ENCODE measurements at regions not wholly inside any gene's neighbourhood (a gene's known extent, or its start where the extent isn't known, plus 50 kb on each side); places are given as distances from the start of the nearest gene placed in this dataset.

DNA sequence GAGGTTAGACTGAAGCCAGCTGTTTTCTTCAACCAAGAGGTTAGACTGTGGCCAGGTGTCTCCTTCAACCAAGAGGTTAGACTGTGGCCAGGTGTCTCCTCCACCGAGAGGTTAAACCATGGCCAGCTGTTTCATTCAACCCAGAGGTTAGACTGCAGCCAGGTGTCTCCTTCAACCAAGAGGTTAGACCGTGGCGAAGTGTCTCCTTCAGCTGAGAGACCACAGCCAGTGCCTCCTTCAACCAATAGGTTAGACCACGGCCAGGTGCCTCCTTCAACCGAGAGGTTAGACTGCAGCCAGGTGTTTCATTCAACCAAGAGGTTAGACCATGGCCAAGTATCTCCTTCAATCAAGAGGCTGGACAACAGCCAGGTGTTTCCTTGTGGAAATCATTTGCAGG, 498.1 kb downstream of the TBC1D22A start:
- Histone ChIP-seq H3K9me3 (ENCODE audit: low read depth) (no peaks in the 10 kb centered on the region), H3K27ac (no peak overlapping the region), H3K4me1 (ENCODE audit: insufficient read depth) (no peaks in the 10 kb centered on the region), H3K27me3 (replicated peaks; ENCODE audit: insufficient read depth) (no peaks in the 10 kb centered on the region), H3K4me2 (ENCODE audit: unreplicated experiment) (no peak overlapping the region), H3F3A (ENCODE audit: insufficient read depth) (no peaks in the 10 kb centered on the region), H4K20me1 (ENCODE audit: insufficient read depth) (no peaks in the 10 kb centered on the region), H3K4me3 (no peak overlapping the region), H3K79me2 (ENCODE audit: insufficient read depth) (no peaks in the 10 kb centered on the region), H3K36me3 (ENCODE audit: low read depth) (no peaks in the 10 kb centered on the region), H3K9me2 (ENCODE audit: insufficient read depth) (no peaks in the 10 kb centered on the region), H2AFZ (no peak overlapping the region), H3K9ac (no peak overlapping the region)
- TF ChIP-seq EZH2 (IDR thresholded peaks at IDR 0.05; ENCODE audit: insufficient read depth, poor library complexity, severe bottlenecking) (no peak), EZH2phosphoT487 (IDR thresholded peaks at IDR 0.05; ENCODE audit: insufficient read depth, low read depth) (no peak)
- 33 to 64% methylated on average over 3 to 5 of the region's 5 CpGs for WGBS, 2 experiments (ENCODE audit: low coverage in 1 of 2, low lambda C conversion rate in 2 of 2, missing lambda C conversion rate in 2 of 2)
- DNase-seq: no peak
- in situ Hi-C loops (cut with MboI): no loop called here

DNA sequence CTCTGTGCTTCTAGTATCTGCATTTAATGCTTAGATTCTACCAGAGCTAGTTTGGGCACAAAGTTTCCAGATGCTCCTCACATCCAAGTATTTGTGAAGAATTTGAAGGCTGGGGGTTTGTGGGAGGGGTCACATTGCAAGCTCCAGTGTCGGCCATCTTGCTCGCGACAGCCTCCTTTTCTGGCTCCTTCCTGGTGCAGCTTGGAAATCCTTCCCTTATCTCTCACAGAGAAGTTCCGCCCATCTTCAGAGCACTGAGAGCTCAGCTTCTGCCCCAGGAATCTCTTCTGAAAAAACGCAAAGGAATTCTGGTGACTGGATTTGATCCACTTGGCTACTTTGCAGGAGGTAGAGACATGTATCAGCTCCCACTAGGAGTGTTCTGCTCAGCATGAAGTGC, 497.5 kb downstream of the TBC1D22A start:
- Histone ChIP-seq H3K9me2 (ENCODE audit: insufficient read depth) (no peaks in the 10 kb centered on the region), H3K9me3 (ENCODE audit: low read depth) (no peaks in the 10 kb centered on the region), H3K27me3 (replicated peaks; ENCODE audit: insufficient read depth) (no peaks in the 10 kb centered on the region), H3K27ac (no peak overlapping the region), H2AFZ (no peak overlapping the region), H3K4me1 (ENCODE audit: insufficient read depth) (no peaks in the 10 kb centered on the region), H3K4me2 (ENCODE audit: unreplicated experiment) (no peak overlapping the region), H3K9ac (no peak overlapping the region), H3F3A (ENCODE audit: insufficient read depth) (no peaks in the 10 kb centered on the region), H3K4me3 (no peak overlapping the region), H4K20me1 (ENCODE audit: insufficient read depth) (no peaks in the 10 kb centered on the region), H3K79me2 (ENCODE audit: insufficient read depth) (no peaks in the 10 kb centered on the region), H3K36me3 (ENCODE audit: low read depth) (no peaks in the 10 kb centered on the region)
- WGBS, 2 experiments (ENCODE audit: low coverage in 1 of 2, low lambda C conversion rate in 2 of 2, missing lambda C conversion rate in 2 of 2): 64 to 71% methylated on average over 5 of the region's 5 CpGs
- no peak for TF ChIP-seq EZH2phosphoT487 (IDR thresholded peaks at IDR 0.05; ENCODE audit: insufficient read depth, low read depth)
- in situ Hi-C loops (cut with MboI): no loop called here
- DNase-seq: no peak

DNA sequence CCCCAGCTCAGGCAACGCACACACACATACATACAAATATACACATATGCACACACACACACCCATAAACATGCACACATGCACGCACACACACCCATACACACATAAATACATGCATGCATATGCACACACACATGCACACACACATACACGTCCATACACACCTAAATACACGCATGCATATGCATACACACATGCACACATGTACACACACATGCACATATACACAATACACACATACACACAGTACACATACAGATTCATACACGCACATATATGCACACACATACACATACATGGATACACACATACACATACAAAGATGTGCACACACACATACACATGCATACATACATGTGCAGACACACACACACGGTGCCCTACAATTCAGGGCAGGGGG, 496.6 kb downstream of the TBC1D22A start:
- no peaks in the 10 kb centered on the region for H3K27me3 ChIP-seq (replicated peaks; ENCODE audit: insufficient read depth)
- no peaks in the 10 kb centered on the region for H3K9me3 ChIP-seq (ENCODE audit: low read depth)
- TF ChIP-seq EZH2 (IDR thresholded peaks at IDR 0.05; ENCODE audit: insufficient read depth, poor library complexity, severe bottlenecking): no peak
- no peak for TF ChIP-seq EZH2phosphoT487 (IDR thresholded peaks at IDR 0.05; ENCODE audit: insufficient read depth, low read depth)
- 26 to 35% methylated on average over 5 to 6 of the region's 6 CpGs for WGBS, 2 experiments (ENCODE audit: low coverage in 1 of 2, low lambda C conversion rate in 2 of 2, missing lambda C conversion rate in 2 of 2)
- H3K4me1 ChIP-seq (ENCODE audit: insufficient read depth): no peaks in the 10 kb centered on the region
- in situ Hi-C loops (cut with MboI): no loop called here
- no peaks in the 10 kb centered on the region for H3K9me2 ChIP-seq (ENCODE audit: insufficient read depth)
- no peak overlapping the region for H3K4me2 ChIP-seq (ENCODE audit: unreplicated experiment)
- DNase-seq: no peak
- H4K20me1 ChIP-seq (ENCODE audit: insufficient read depth): no peaks in the 10 kb centered on the region
- no peak overlapping the region for H2AFZ ChIP-seq
- no peak overlapping the region for H3K4me3 ChIP-seq
- H3K36me3 ChIP-seq (ENCODE audit: low read depth): no peaks in the 10 kb centered on the region
- no peak overlapping the region for H3K9ac ChIP-seq
- no peak overlapping the region for H3K27ac ChIP-seq
- H3K79me2 ChIP-seq (ENCODE audit: insufficient read depth): no peaks in the 10 kb centered on the region
- H3F3A ChIP-seq (ENCODE audit: insufficient read depth): no peaks in the 10 kb centered on the region

DNA sequence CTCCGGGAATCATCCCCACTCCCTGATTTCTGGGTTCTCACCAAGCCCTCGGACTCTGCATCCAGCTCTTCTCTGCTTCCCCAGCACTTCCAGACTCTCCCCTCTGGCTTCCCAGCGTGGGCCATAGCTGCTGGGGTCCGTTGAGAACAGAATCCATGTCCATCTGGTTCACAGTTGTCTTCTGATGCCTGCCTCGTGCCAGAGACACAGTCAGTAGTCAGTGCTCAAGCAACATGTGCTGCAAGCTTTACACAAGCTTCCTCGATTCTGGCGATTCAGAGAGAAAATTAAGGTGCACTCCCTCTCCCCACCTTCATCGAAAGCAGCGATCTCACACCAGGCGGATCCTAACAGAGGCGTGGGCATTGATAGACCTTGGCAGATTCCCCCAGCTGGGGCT, 495.5 kb downstream of the TBC1D22A start:
- WGBS, 2 experiments (ENCODE audit: low coverage in 1 of 2, low lambda C conversion rate in 2 of 2, missing lambda C conversion rate in 2 of 2): 25 to 26% methylated on average over 11 of the region's 11 CpGs
- H3K9ac ChIP-seq: no peak overlapping the region
- H3K9me3 ChIP-seq (ENCODE audit: low read depth): no peaks in the 10 kb centered on the region
- H3K79me2 ChIP-seq (ENCODE audit: insufficient read depth): no peaks in the 10 kb centered on the region
- H3K27ac ChIP-seq: no peak overlapping the region
- H4K20me1 ChIP-seq (ENCODE audit: insufficient read depth): no peaks in the 10 kb centered on the region
- no peaks in the 10 kb centered on the region for H3K27me3 ChIP-seq (replicated peaks; ENCODE audit: insufficient read depth)
- in situ Hi-C loops (cut with MboI): no loop called here
- DNase-seq: no peak
- no peak overlapping the region for H3K4me2 ChIP-seq (ENCODE audit: unreplicated experiment)
- H3F3A ChIP-seq (ENCODE audit: insufficient read depth): no peaks in the 10 kb centered on the region
- H3K36me3 ChIP-seq (ENCODE audit: low read depth): no peaks in the 10 kb centered on the region
- H3K9me2 ChIP-seq (ENCODE audit: insufficient read depth): no peaks in the 10 kb centered on the region
- H3K4me3 ChIP-seq: no peak overlapping the region
- H3K4me1 ChIP-seq (ENCODE audit: insufficient read depth): no peaks in the 10 kb centered on the region
- no peak for TF ChIP-seq EZH2phosphoT487 (IDR thresholded peaks at IDR 0.05; ENCODE audit: insufficient read depth, low read depth)
- no peak for TF ChIP-seq EZH2 (IDR thresholded peaks at IDR 0.05; ENCODE audit: insufficient read depth, poor library complexity, severe bottlenecking)
- H2AFZ ChIP-seq: no peak overlapping the region

DNA sequence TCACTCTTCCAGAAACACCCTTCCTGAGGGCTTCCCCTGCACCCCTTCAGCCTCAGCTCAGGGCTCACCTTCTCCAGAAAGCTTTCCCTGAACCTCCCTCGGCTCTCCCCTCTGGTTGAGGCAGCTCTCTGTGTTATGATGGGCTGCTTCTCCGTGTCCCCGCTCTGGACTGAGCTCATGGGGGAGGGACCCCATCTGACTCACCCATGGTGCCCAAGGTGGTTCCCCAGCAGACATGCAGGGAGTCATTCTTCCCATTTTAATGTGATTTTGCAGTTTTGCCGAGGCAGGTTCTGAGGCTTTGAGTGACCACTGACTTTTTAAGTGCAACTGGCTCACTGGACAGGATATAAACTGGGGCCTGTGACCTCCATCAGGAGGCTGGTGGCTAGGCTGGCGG, 495.1 kb downstream of the TBC1D22A start:
- Histone ChIP-seq H3K9me2 (ENCODE audit: insufficient read depth) (no peaks in the 10 kb centered on the region), H4K20me1 (ENCODE audit: insufficient read depth) (no peaks in the 10 kb centered on the region), H3K9me3 (ENCODE audit: low read depth) (no peaks in the 10 kb centered on the region), H3K27ac (no peak overlapping the region), H3K27me3 (replicated peaks; ENCODE audit: insufficient read depth) (no peaks in the 10 kb centered on the region), H3F3A (ENCODE audit: insufficient read depth) (no peaks in the 10 kb centered on the region), H3K36me3 (ENCODE audit: low read depth) (no peaks in the 10 kb centered on the region), H2AFZ (no peak overlapping the region), H3K79me2 (ENCODE audit: insufficient read depth) (no peaks in the 10 kb centered on the region), H3K4me3 (no peak overlapping the region), H3K4me2 (ENCODE audit: unreplicated experiment) (no peak overlapping the region), H3K9ac (no peak overlapping the region), H3K4me1 (ENCODE audit: insufficient read depth) (no peaks in the 10 kb centered on the region)
- no peak for TF ChIP-seq EZH2phosphoT487 (IDR thresholded peaks at IDR 0.05; ENCODE audit: insufficient read depth, low read depth)
- no peak for TF ChIP-seq EZH2 (IDR thresholded peaks at IDR 0.05; ENCODE audit: insufficient read depth, poor library complexity, severe bottlenecking)
- in situ Hi-C loops (cut with MboI): no loop called here
- WGBS, 2 experiments (ENCODE audit: low coverage in 1 of 2, low lambda C conversion rate in 2 of 2, missing lambda C conversion rate in 2 of 2): 48 to 54% methylated on average over 5 of the region's 5 CpGs
- no peak for DNase-seq
